BE2C (cell line): ENCODE measurements at regions not wholly inside any gene's neighbourhood (a gene's known extent, or its start where the extent isn't known, plus 50 kb on each side); places are given as distances from the start of the nearest gene placed in this dataset.

ENCODE experiments used
- DNase-seq: peaks from one replicate; pipeline ENCODE4 v3.0.0-alpha.2; 2020
- H3K27me3 ChIP-seq: fragments of 250-450 bp; sonication (Bioruptor Pico); 2 replicates; pipeline ENCODE4 v1.5.1; 2020; ENCODE audit warnings: mild to moderate bottlenecking
- H3K36me3 ChIP-seq: fragments of 250-450 bp; sonication (Bioruptor Pico); 2 replicates; pipeline ENCODE4 v1.5.1; 2020; ENCODE audit warnings: mild to moderate bottlenecking
- H3K4me1 ChIP-seq: fragments of 250-450 bp; sonication (Bioruptor Pico); 2 replicates; pipeline ENCODE4 v1.5.1; 2020
- H3K4me3 ChIP-seq: 2 replicates; pipeline ENCODE4 v1.5.1; 2011; ENCODE audit warnings: low read depth, low read length
- H3K9me3 ChIP-seq: fragments of 250-450 bp; sonication (Bioruptor Pico); 2 replicates; pipeline ENCODE4 v1.5.1; 2020
- CTCF ChIP-seq: IDR thresholded peaks from 2 replicates; pipeline ENCODE4 v1.5.1; 2012; ENCODE audit warnings: mild to moderate bottlenecking, low read depth, low read length

- H3K4me3 ChIP-seq = no peak overlapping the region
- H3K27me3 ChIP-seq = no peaks in the 10 kb centered on the region
- no peaks in the 10 kb centered on the region for H3K4me1 ChIP-seq
- no peak for TF ChIP-seq CTCF
- no peaks in the 10 kb centered on the region for H3K9me3 ChIP-seq
- no peak for DNase-seq
- H3K36me3 ChIP-seq = no peaks in the 10 kb centered on the region
Measured at GRCh38 chr15:47959617-47960413, 161.0 kb upstream of the SLC24A5 start.

GRCh38 chr15:47961401-47962090 is 159.2 kb upstream of the SLC24A5 start:
- H3K9me3 ChIP-seq = no peaks in the 10 kb centered on the region
- no peaks in the 10 kb centered on the region for H3K4me1 ChIP-seq
- H3K36me3 ChIP-seq = no peaks in the 10 kb centered on the region
- no peaks in the 10 kb centered on the region for H3K27me3 ChIP-seq
- H3K4me3 ChIP-seq = no peak overlapping the region
- no peak for TF ChIP-seq CTCF
- DNase-seq = no peak

GRCh38 chr15:47963265-47963664 is 157.5 kb upstream of the SLC24A5 start:
- TF ChIP-seq CTCF = peak; percentile 17
- Histone ChIP-seq H3K9me3 (no peaks in the 10 kb centered on the region), H3K4me3 (no peak overlapping the region), H3K4me1 (no peaks in the 10 kb centered on the region), H3K36me3 (no peaks in the 10 kb centered on the region), H3K27me3 (no peaks in the 10 kb centered on the region)
- no peak for DNase-seq

- TF ChIP-seq CTCF = no peak
Measured at GRCh38 chr15:47964229-47964628, 156.6 kb upstream of the SLC24A5 start.

GRCh38 chr15:47965297-47965696 is 155.5 kb upstream of the SLC24A5 start:
- no peak overlapping the region for H3K4me3 ChIP-seq
- no peaks in the 10 kb centered on the region for H3K9me3 ChIP-seq
- TF ChIP-seq CTCF = no peak

More at GRCh38 chr15:47964229-47964628, 156.6 kb upstream of the SLC24A5 start:
- Histone ChIP-seq H3K9me3 (no peaks in the 10 kb centered on the region), H3K27me3 (no peaks in the 10 kb centered on the region), H3K4me3 (no peak overlapping the region), H3K4me1 (no peaks in the 10 kb centered on the region), H3K36me3 (no peaks in the 10 kb centered on the region)
- DNase-seq = no peak

GRCh38 chr15:47968593-47968992 is 152.2 kb upstream of the SLC24A5 start:
- no peak for TF ChIP-seq CTCF
- Histone ChIP-seq H3K9me3 (no peaks in the 10 kb centered on the region), H3K27me3 (no peaks in the 10 kb centered on the region), H3K4me1 (no peaks in the 10 kb centered on the region), H3K4me3 (no peak overlapping the region), H3K36me3 (no peaks in the 10 kb centered on the region)
- DNase-seq = no peak

More at GRCh38 chr15:47965297-47965696, 155.5 kb upstream of the SLC24A5 start:
- Histone ChIP-seq H3K27me3 (no peaks in the 10 kb centered on the region), H3K4me1 (no peaks in the 10 kb centered on the region), H3K36me3 (no peaks in the 10 kb centered on the region)
- no peak for DNase-seq
